H1 (cell line): ENCODE measurements at regions not wholly inside any gene's neighbourhood (a gene's known extent, or its start where the extent isn't known, plus 50 kb on each side); places are given as distances from the start of the nearest gene placed in this dataset.

Experiments used
- BCL11A ChIP-seq, 2 experiments: IDR thresholded peaks; one replicate each; pipeline ENCODE4 v1.6.1; 2011; ENCODE audit warnings: low read depth in 2 of 2, low read length in 2 of 2, mild to moderate bottlenecking in 2 of 2
- HDAC6 ChIP-seq: IDR thresholded peaks from one replicate; pipeline ENCODE4 v1.7.1; 2012; ENCODE audit warnings: low read depth, mild to moderate bottlenecking, inconsistent platforms, low read length, moderate library complexity
- MAFK ChIP-seq: IDR thresholded peaks from 2 replicates; pipeline ENCODE4 v1.6.1; 2012; ENCODE audit warnings: low read depth, mild to moderate bottlenecking, improper control_type of control experiment, low read length
- POLR2AphosphoS5 ChIP-seq: IDR thresholded peaks from 2 replicates; pipeline ENCODE4 v1.6.1; 2011; ENCODE audit warnings: low read depth, low read length
- RBBP5 ChIP-seq: IDR thresholded peaks from 2 replicates; pipeline ENCODE4 v1.7.1; 2012; ENCODE audit warnings: low read depth, mild to moderate bottlenecking, inconsistent platforms, low read length, moderate library complexity, borderline replicate concordance
- YY1 ChIP-seq: IDR thresholded peaks from 2 replicates; pipeline ENCODE4 v1.6.1; 2011; ENCODE audit warnings: low read depth, mild to moderate bottlenecking, low read length
- TF ChIP-seq, protein P1 (sequence below): IDR thresholded peaks from 2 replicates; pipeline ENCODE4 v1.6.1; 2012; ENCODE audit warnings: low read length, inconsistent platforms
- TF ChIP-seq, protein P2 (sequence below): IDR thresholded peaks from 2 replicates; pipeline ENCODE4 v1.6.1; 2011; ENCODE audit warnings: low read length, improper control_type of control experiment

DNA sequence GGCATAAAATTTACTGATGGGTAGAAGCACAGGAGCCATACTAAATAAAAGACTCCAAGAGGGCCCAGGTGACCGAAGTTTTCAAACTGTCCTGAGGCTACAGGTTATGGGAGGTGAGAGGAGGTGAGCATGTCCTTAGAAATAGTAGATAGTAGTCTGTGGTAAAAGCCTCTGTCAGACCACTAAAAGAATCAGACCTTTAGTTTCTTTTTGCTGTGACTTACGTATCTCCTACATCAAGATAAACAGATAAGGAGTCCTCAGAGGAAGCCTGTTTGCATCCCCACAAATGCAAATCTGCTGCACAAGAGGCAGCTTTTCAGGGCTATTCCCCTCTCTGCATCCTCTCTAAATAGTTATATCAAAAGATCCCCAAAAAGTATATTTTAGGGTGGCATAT is 711.6 kb upstream of the SLITRK6 start (continued):
- TF ChIP-seq, protein P1, sequence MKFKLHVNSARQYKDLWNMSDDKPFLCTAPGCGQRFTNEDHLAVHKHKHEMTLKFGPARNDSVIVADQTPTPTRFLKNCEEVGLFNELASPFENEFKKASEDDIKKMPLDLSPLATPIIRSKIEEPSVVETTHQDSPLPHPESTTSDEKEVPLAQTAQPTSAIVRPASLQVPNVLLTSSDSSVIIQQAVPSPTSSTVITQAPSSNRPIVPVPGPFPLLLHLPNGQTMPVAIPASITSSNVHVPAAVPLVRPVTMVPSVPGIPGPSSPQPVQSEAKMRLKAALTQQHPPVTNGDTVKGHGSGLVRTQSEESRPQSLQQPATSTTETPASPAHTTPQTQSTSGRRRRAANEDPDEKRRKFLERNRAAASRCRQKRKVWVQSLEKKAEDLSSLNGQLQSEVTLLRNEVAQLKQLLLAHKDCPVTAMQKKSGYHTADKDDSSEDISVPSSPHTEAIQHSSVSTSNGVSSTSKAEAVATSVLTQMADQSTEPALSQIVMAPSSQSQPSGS = no peak
- TF ChIP-seq RBBP5 = no peak
- TF ChIP-seq BCL11A (IDR thresholded peaks at IDR 0.05; ENCODE audit: low read depth in 2 of 2, low read length in 2 of 2) = no peak
- no peak for TF ChIP-seq POLR2AphosphoS5
- no peak for TF ChIP-seq YY1
- no peak for TF ChIP-seq HDAC6
- TF ChIP-seq MAFK = no peak
- TF ChIP-seq, protein P2, sequence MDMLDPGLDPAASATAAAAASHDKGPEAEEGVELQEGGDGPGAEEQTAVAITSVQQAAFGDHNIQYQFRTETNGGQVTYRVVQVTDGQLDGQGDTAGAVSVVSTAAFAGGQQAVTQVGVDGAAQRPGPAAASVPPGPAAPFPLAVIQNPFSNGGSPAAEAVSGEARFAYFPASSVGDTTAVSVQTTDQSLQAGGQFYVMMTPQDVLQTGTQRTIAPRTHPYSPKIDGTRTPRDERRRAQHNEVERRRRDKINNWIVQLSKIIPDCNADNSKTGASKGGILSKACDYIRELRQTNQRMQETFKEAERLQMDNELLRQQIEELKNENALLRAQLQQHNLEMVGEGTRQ = no peak
